IgD-negative memory B cell (primary cell): ENCODE measurements at regions not wholly inside any gene's neighbourhood (a gene's known extent, or its start where the extent isn't known, plus 50 kb on each side); places are given as distances from the start of the nearest gene placed in this dataset.
"Not testable (repeated sequence)": the region's sequence is repeated elsewhere in the genome, so short reads cannot be mapped to it uniquely, and the experiment has no call there.

ENCODE experiments used
- H3K27ac Mint-ChIP-seq, 3 donors: one replicate each; pipeline ENCODE4 v1.8.0; 2020 to 2022; ENCODE audit warnings: mild to moderate bottlenecking in 3 of 3, mixed read lengths in 3 of 3, moderate library complexity in 1 of 3
- H3K27me3 Mint-ChIP-seq: one replicate; pipeline ENCODE4 v1.8.0; 2021; ENCODE audit warnings: mixed read lengths
- H3K36me3 Mint-ChIP-seq: one replicate; pipeline ENCODE4 v1.8.0; 2020; ENCODE audit warnings: mild to moderate bottlenecking, mixed read lengths
- H3K4me1 Mint-ChIP-seq, 3 donors: one replicate each; pipeline ENCODE4 v1.8.0; 2020 to 2022; ENCODE audit warnings: mixed read lengths in 3 of 3, mild to moderate bottlenecking in 1 of 3
- H3K4me3 Mint-ChIP-seq, 4 donors: one replicate each; pipeline ENCODE4 v1.8.0; 2020 to 2022; ENCODE audit warnings: mild to moderate bottlenecking in 4 of 4, mixed read lengths in 4 of 4, moderate library complexity in 3 of 4
- H3K9me3 Mint-ChIP-seq, 3 donors: one replicate each; pipeline ENCODE4 v1.8.0; 2020 to 2021; ENCODE audit warnings: mixed read lengths in 3 of 3, mild to moderate bottlenecking in 1 of 3

- H3K27me3 Mint-ChIP-seq, result no peaks in the 10 kb centered on the region
- H3K4me1 Mint-ChIP-seq, result no peaks in the 10 kb centered on the region
- H3K4me3 Mint-ChIP-seq, result no peak overlapping the region
- no peak overlapping the region for H3K27ac Mint-ChIP-seq
- H3K36me3 Mint-ChIP-seq, result no peaks in the 10 kb centered on the region
- H3K9me3 Mint-ChIP-seq, result peaks cover 12 to 17% (median 14%) of the 10 kb centered on the region in 3 donors
Measured at GRCh38 chr3:26091096-26091495, 301.2 kb downstream of the OXSM start.

- no peak overlapping the region for H3K27ac Mint-ChIP-seq
- H3K36me3 Mint-ChIP-seq, result no peaks in the 10 kb centered on the region
- H3K27me3 Mint-ChIP-seq, result no peaks in the 10 kb centered on the region
- no peaks in the 10 kb centered on the region for H3K4me1 Mint-ChIP-seq
- H3K9me3 Mint-ChIP-seq, result peaks cover 12 to 22% (median 15%) of the 10 kb centered on the region in 3 donors
- H3K4me3 Mint-ChIP-seq, result no peak overlapping the region
Measured at GRCh38 chr3:26091626-26092025, 301.7 kb downstream of the OXSM start.

GRCh38 chr3:26097111-26097510, 307.2 kb downstream of the OXSM start:
- H3K36me3 Mint-ChIP-seq, H3K27me3 Mint-ChIP-seq, H3K27ac Mint-ChIP-seq, H3K4me1 Mint-ChIP-seq: not testable (repeated sequence)
- peaks cover 15 to 28% (median 15%) of the 10 kb centered on the region in 3 donors for H3K9me3 Mint-ChIP-seq
- H3K4me3 Mint-ChIP-seq, result peak overlapping the region in 1 of 4 donors; percentile 20

- H3K27ac Mint-ChIP-seq, result no peak overlapping the region
- H3K4me1 Mint-ChIP-seq, result no peaks in the 10 kb centered on the region
- no peak overlapping the region for H3K4me3 Mint-ChIP-seq
- H3K27me3 Mint-ChIP-seq, result no peaks in the 10 kb centered on the region
- H3K9me3 Mint-ChIP-seq, result peaks cover 11 to 22% (median 11%) of the 10 kb centered on the region in 3 donors
- no peaks in the 10 kb centered on the region for H3K36me3 Mint-ChIP-seq
Measured at GRCh38 chr3:26099692-26100091, 309.8 kb downstream of the OXSM start.

- Mint-ChIP-seq H3K9me3 (peaks cover 11 to 22% (median 11%) of the 10 kb centered on the region in 3 donors), H3K4me1 (no peaks in the 10 kb centered on the region), H3K4me3 (no peak overlapping the region), H3K36me3 (no peaks in the 10 kb centered on the region), H3K27me3 (no peaks in the 10 kb centered on the region), H3K27ac (no peak overlapping the region)
Measured at GRCh38 chr3:26100176-26100575, 310.3 kb downstream of the OXSM start.

- peaks cover 6 to 15% (median 7%) of the 10 kb centered on the region in 3 donors for H3K9me3 Mint-ChIP-seq
- H3K4me3 Mint-ChIP-seq, result no peak overlapping the region
- H3K27me3 Mint-ChIP-seq, result no peaks in the 10 kb centered on the region
- no peak overlapping the region for H3K27ac Mint-ChIP-seq
- H3K36me3 Mint-ChIP-seq, result no peaks in the 10 kb centered on the region
- no peaks in the 10 kb centered on the region for H3K4me1 Mint-ChIP-seq
Measured at GRCh38 chr3:26102376-26102775, 312.5 kb downstream of the OXSM start.

GRCh38 chr3:26104851-26105251, 315.0 kb downstream of the OXSM start:
- H3K4me1 Mint-ChIP-seq, result no peaks in the 10 kb centered on the region
- no peak overlapping the region for H3K27ac Mint-ChIP-seq
- no peak overlapping the region for H3K4me3 Mint-ChIP-seq
- no peaks in the 10 kb centered on the region for H3K36me3 Mint-ChIP-seq
- no peaks in the 10 kb centered on the region for H3K27me3 Mint-ChIP-seq
- H3K9me3 Mint-ChIP-seq, result peaks cover 0 to 12% (median 0%) of the 10 kb centered on the region in 3 donors

GRCh38 chr3:26105261-26105660, 315.4 kb downstream of the OXSM start:
- no peaks in the 10 kb centered on the region for H3K36me3 Mint-ChIP-seq
- H3K27ac Mint-ChIP-seq, result no peak overlapping the region
- H3K4me1 Mint-ChIP-seq, result no peaks in the 10 kb centered on the region
- H3K9me3 Mint-ChIP-seq, result peaks cover 0 to 9% (median 0%) of the 10 kb centered on the region in 3 donors
- H3K4me3 Mint-ChIP-seq, result no peak overlapping the region
- H3K27me3 Mint-ChIP-seq, result no peaks in the 10 kb centered on the region

GRCh38 chr3:26106228-26106627, 316.3 kb downstream of the OXSM start:
- Mint-ChIP-seq H3K4me1 (no peaks in the 10 kb centered on the region), H3K27me3 (no peaks in the 10 kb centered on the region), H3K27ac (no peak overlapping the region), H3K4me3 (no peak overlapping the region), H3K36me3 (no peaks in the 10 kb centered on the region), H3K9me3 (peaks cover 0 to 9% (median 0%) of the 10 kb centered on the region in 3 donors)

- H3K9me3 Mint-ChIP-seq, result peaks cover 0 to 9% (median 0%) of the 10 kb centered on the region in 3 donors
- no peaks in the 10 kb centered on the region for H3K27me3 Mint-ChIP-seq
- H3K27ac Mint-ChIP-seq, result no peak overlapping the region
- H3K4me3 Mint-ChIP-seq, result no peak overlapping the region
- H3K36me3 Mint-ChIP-seq, result peaks cover 1% of the 10 kb centered on the region
- no peaks in the 10 kb centered on the region for H3K4me1 Mint-ChIP-seq
Measured at GRCh38 chr3:26108846-26109489, 319.1 kb downstream of the OXSM start.

- Mint-ChIP-seq H3K4me1 (no peaks in the 10 kb centered on the region), H3K9me3 (no peaks in the 10 kb centered on the region), H3K4me3 (no peak overlapping the region), H3K27ac (no peak overlapping the region), H3K27me3 (no peaks in the 10 kb centered on the region), H3K36me3 (peaks cover 1% of the 10 kb centered on the region)
Measured at GRCh38 chr3:26114851-26115250, 325.0 kb downstream of the OXSM start.

- Mint-ChIP-seq H3K27ac (no peak overlapping the region), H3K4me1 (no peaks in the 10 kb centered on the region), H3K9me3 (peaks cover 0 to 6% (median 3%) of the 10 kb centered on the region in 3 donors), H3K4me3 (no peak overlapping the region), H3K27me3 (no peaks in the 10 kb centered on the region), H3K36me3 (peaks cover 1% of the 10 kb centered on the region)
Measured at GRCh38 chr3:26118165-26118564, 328.3 kb downstream of the OXSM start.

GRCh38 chr3:26132942-26133341, 343.1 kb downstream of the OXSM start:
- Mint-ChIP-seq H3K36me3 (no peaks in the 10 kb centered on the region), H3K27ac (no peak overlapping the region), H3K4me3 (no peak overlapping the region), H3K9me3 (peaks cover 0 to 8% (median 0%) of the 10 kb centered on the region in 3 donors), H3K27me3 (no peaks in the 10 kb centered on the region), H3K4me1 (no peaks in the 10 kb centered on the region)

- peaks cover 3 to 12% (median 10%) of the 10 kb centered on the region in 3 donors for H3K9me3 Mint-ChIP-seq
- H3K4me3 Mint-ChIP-seq, result no peak overlapping the region
- H3K4me1 Mint-ChIP-seq, result no peaks in the 10 kb centered on the region
- no peaks in the 10 kb centered on the region for H3K27me3 Mint-ChIP-seq
- H3K27ac Mint-ChIP-seq, result no peak overlapping the region
- H3K36me3 Mint-ChIP-seq, result peaks cover 2% of the 10 kb centered on the region
Measured at GRCh38 chr3:26141296-26141695, 351.4 kb downstream of the OXSM start.

GRCh38 chr3:26145769-26146168, 355.9 kb downstream of the OXSM start:
- no peak overlapping the region for H3K4me3 Mint-ChIP-seq
- peaks cover 3 to 6% (median 3%) of the 10 kb centered on the region in 3 donors for H3K9me3 Mint-ChIP-seq
- no peak overlapping the region for H3K27ac Mint-ChIP-seq
- no peaks in the 10 kb centered on the region for H3K36me3 Mint-ChIP-seq
- H3K4me1 Mint-ChIP-seq, result no peaks in the 10 kb centered on the region
- no peaks in the 10 kb centered on the region for H3K27me3 Mint-ChIP-seq

GRCh38 chr3:26157428-26157827, 367.5 kb downstream of the OXSM start:
- H3K36me3 Mint-ChIP-seq, H3K4me1 Mint-ChIP-seq, H3K4me3 Mint-ChIP-seq: not testable (repeated sequence)

More at GRCh38 chr3:26157428-26157827, 367.5 kb downstream of the OXSM start:
- H3K27ac Mint-ChIP-seq, H3K9me3 Mint-ChIP-seq, H3K27me3 Mint-ChIP-seq: not testable (repeated sequence)
